HG03354 (cell line): ENCODE measurements at regions not wholly inside any gene's neighbourhood (a gene's known extent, or its start where the extent isn't known, plus 50 kb on each side); places are given as distances from the start of the nearest gene placed in this dataset.
"Not testable (repeated sequence)": the region's sequence is repeated elsewhere in the genome, so short reads cannot be mapped to it uniquely, and the experiment has no call there.

Experiments used
- ATAC-seq: cut with Tn5 transposase; IDR thresholded peaks from one replicate; pipeline ENCODE4 v1.9.1; 2021; ENCODE audit warnings: mild to moderate bottlenecking; ENCODE audit not compliant: unreplicated experiment, poor library complexity, severe bottlenecking

GRCh38 chr4:178205826-178206225 lies 763.6 kb upstream of the AGA start:
- no peak for ATAC-seq

DNA sequence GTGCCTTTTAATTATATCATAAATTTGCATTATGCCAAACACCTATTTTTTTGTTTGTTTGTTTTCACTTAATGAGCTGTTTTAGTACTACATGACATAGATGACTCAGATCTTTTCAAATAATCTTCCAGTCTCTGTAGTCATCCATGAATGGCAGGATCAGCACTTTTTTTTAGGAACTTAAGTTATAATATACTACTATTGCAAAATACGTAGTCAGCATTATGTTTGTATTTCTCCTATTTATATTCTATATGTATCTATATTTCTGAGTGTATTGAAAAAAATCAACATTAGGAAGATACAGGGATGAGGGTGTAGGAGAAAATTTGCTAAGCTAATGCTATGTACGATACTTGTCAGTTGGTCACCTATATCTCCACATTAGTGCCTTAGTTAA lies 773.1 kb upstream of the AGA start:
- ATAC-seq: no peak

DNA sequence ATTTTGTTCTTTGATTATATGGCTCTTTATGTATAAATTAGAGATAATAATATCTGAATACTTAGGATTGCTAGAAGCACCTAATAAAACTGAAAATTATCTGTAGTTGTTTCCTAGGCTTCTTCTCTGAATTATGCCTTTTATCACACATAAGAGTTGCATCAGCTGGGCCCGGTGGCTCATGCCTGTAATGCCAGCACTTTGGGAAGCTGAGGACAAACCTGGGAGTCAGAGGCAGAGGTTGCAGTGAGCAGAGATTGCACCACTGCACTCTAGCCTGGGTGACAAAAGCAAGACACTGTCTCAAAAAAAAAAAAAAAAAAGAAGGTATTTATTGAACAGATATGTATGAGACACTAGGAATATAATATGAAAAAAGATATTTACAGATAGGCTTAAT lies 773.5 kb upstream of the AGA start:
- no peak for ATAC-seq

- ATAC-seq: not testable (repeated sequence)
Observed at GRCh38 chr4:178226421-178226820, 784.2 kb upstream of the AGA start.

DNA sequence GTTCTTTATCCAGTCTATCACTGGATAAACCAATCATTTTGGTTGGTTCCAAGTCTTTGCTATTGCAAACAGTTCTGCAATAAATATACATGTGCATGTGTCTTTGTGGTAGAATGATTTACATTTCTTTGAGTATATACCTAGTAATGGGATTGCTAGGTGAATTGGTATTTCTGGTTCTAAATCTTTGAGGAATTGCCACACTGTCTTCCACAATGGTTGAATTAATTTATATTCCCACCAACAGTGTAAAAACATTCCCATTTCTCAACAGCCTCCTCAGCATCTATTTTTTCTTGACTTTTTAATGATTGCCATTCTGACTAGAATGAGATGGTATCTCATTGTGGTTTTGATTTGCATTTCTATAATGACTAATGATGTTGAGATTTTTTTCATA lies 791.7 kb upstream of the AGA start:
- no peak for ATAC-seq

DNA sequence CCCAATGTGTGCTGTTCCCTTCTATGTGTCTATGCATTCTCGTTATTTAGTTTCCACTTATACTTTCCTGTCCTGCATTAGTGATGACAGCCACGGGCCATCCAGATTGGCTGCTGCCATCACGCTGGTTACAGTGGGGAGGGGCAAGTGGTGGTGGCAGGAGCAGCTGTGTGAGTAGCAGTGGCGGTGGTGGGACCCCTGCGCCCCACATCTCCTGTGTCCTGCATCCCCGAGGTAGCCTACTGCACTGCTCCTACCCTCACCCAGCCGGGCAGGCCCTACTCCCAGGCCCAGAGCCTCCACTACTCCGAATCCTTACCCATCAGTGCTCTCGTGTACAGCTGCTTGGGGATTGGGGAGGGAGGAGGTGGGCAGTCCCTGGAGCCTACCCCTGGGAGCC lies 798.7 kb upstream of the AGA start:
- ATAC-seq: no peak

DNA sequence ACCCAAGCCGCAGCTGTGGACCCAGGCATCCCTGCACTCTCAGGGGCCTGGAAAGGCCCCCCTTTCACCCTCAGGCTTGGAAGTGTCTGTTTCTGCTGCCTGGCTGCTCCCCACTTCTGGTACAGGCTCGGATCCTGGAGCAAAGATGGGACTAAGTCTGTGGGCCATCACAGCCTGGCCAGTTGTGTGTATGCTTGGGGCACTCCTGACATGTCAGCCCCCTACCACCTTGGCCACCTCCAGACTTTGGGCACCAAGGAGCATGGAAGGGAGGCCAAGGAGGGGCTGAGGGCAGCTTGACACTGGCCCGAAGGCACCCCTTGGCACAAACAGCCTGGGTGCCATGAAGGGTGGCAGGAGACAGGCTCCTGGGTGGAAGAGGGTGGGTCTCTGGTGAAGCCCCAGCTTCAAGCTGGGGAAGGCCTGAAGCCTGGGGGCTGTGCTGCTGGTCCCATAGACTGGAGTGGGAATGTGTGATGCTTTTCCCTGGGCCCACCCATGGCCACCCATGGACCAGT lies 799.4 kb upstream of the AGA start:
- ATAC-seq: no peak

- ATAC-seq: no peak
Observed at GRCh38 chr4:178242655-178243054, 800.4 kb upstream of the AGA start.

DNA sequence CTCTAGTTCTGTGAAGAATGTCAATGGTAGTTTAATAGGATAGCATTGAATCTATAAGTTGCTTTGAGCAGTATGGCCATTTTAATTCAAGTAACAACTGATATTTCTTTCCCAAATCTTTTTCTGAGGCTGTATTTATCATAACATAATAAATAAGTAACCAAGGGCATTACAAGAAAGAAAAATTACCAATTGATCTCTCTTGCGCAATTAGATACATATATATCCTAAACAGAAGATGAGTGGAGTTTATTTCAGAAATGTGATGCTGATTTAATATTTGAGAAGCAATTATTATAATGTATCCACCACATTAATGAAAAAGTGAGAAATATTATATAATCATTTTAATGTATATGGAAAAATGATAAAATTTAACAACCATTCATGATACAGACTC lies 802.5 kb upstream of the AGA start:
- ATAC-seq: no peak

- no peak for ATAC-seq
Observed at GRCh38 chr4:178255172-178255571, 812.9 kb upstream of the AGA start.

DNA sequence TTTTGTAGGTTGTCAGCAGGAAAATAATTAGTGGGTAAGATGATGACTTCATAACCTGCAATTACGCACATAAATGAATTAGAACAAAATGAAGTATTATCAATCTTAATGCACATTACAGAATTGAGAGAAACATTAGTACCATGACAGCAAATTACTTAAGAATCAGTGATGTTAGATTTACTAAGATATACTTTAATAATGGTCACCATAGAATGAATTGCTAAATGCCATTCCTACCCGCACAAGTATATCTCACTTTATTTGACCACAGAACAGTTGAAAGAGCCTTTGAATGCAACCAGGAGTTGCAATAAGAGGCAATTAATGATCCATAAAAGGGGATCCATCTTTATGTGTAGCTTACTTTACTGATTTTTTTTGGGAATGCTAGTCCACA lies 816.4 kb upstream of the AGA start:
- no peak for ATAC-seq

GRCh38 chr4:178259566-178259965 lies 817.3 kb upstream of the AGA start:
- no peak for ATAC-seq

DNA sequence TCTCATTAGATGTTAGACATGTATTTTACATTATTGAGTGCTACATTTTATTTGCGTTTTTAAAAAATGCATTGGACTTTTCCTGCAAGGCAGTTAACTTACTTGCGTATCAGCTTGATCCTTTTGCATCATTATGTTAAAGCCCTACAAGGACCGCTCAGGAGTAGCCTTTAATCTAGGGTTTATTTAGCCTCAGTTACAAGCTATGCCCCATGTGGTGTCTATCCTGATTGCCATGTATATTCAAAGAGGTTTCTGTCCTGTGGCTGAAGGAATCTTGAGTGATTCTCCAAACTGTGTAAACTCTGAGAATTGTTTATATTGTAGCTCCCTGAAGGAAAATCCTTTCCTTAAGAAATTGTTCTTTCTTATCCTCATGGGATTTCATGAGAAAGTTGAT lies 821.8 kb upstream of the AGA start:
- ATAC-seq: no peak

DNA sequence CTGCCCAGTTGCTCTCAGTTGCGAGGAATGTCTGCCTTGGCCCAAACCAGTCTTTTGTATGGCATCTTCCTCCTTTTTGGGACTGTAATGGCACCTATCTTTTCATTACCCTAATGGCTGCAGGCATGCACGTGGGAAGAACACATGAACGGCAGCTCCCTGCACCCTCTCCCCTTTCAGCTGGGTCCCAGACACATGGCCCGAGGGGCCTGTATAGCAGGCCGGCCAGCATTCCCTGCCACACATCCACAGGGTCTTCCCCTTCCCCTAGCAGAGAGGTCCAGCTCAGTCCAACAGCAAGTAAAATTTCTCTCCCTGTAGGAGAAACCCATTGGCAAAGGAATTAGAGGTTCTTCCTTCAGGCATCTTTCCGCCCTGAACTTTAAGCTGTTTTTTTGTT lies 829.1 kb upstream of the AGA start:
- ATAC-seq: no peak

DNA sequence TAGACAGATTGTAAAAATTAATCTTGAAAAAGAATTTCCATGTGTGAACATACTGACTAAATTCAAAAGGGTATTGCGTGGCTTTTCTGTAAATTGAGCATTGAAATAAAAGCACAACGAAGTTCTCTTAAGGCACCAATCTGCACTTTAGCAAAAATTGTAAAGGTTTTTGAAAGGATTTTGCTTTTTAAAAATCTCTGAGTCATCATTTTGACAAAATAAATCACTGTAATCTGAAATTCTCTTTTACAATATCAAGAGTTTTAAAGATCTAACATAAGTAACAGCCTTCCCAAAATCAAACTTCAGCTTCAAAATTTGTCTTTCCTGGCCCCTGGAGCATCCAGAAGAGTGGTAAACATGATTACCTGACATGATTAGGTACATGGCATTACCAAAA lies 830.9 kb upstream of the AGA start:
- no peak for ATAC-seq

- ATAC-seq: no peak
Observed at GRCh38 chr4:178275671-178276360, 833.6 kb upstream of the AGA start.

- ATAC-seq: no peak
Observed at GRCh38 chr4:178280362-178280761, 838.1 kb upstream of the AGA start.

GRCh38 chr4:178288462-178288861 lies 846.2 kb upstream of the AGA start:
- ATAC-seq: no peak

GRCh38 chr4:178293601-178294000 lies 851.4 kb upstream of the AGA start:
- no peak for ATAC-seq

DNA sequence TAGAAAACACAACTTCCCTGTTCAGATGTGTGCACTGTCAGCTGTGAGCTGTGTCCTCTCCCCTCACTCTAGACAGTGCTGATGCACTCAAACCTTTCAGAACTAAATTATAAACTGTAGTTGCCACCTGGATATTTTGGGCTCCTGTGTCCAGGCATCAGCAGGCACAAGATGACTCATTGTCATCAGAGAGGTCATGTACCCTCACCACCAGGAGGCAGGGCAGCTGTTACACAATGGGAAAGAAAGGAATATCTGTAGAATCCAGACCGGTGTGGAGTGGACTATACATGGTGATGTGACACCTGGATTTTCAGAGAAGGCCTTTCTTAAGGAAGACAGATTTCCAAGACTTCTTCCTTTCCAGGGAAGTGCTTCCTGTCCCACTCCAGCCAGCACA lies 854.4 kb upstream of the AGA start:
- no peak for ATAC-seq

- no peak for ATAC-seq
Observed at GRCh38 chr4:178306565-178306964, 864.3 kb upstream of the AGA start.

- no peak for ATAC-seq
Observed at GRCh38 chr4:178309890-178310289, 867.7 kb upstream of the AGA start.
